Mesothelial cell of epicardium (in vitro differentiated cells): ENCODE measurements at regions not wholly inside any gene's neighbourhood (a gene's known extent, or its start where the extent isn't known, plus 50 kb on each side); places are given as distances from the start of the nearest gene placed in this dataset.

Experiments
- DNase-seq, 2 experiments: peaks; one replicate each; pipeline ENCODE4 v3.0.0; 2021; ENCODE audit warnings: low spot score in 2 of 2; ENCODE audit not compliant: unreplicated experiment in 2 of 2
- H3K27ac Mint-ChIP-seq: 2 replicates; pipeline ENCODE4 v1.8.0; 2021; ENCODE audit warnings: mixed read lengths
- H3K27me3 Mint-ChIP-seq: 2 replicates; pipeline ENCODE4 v1.8.0; 2021; ENCODE audit warnings: low read depth, mixed read lengths
- H3K36me3 Mint-ChIP-seq: 2 replicates; pipeline ENCODE4 v1.8.0; 2021; ENCODE audit warnings: mixed read lengths
- H3K4me1 Mint-ChIP-seq: 2 replicates; pipeline ENCODE4 v1.8.0; 2021; ENCODE audit warnings: mixed read lengths
- H3K4me3 Mint-ChIP-seq: 2 replicates; pipeline ENCODE4 v1.8.0; 2021; ENCODE audit warnings: mild to moderate bottlenecking, moderate library complexity, mixed read lengths
- H3K9me3 Mint-ChIP-seq: 2 replicates; pipeline ENCODE4 v1.8.0; 2021; ENCODE audit warnings: mixed read lengths
- TF ChIP-seq, protein P1 (sequence below): fragments of 200-600 bp; sonication (generic); IDR thresholded peaks from one replicate; pipeline ENCODE4 v1.5.0; 2021; ENCODE audit warnings: antibody characterized with exemption; ENCODE audit not compliant: unreplicated experiment

DNA sequence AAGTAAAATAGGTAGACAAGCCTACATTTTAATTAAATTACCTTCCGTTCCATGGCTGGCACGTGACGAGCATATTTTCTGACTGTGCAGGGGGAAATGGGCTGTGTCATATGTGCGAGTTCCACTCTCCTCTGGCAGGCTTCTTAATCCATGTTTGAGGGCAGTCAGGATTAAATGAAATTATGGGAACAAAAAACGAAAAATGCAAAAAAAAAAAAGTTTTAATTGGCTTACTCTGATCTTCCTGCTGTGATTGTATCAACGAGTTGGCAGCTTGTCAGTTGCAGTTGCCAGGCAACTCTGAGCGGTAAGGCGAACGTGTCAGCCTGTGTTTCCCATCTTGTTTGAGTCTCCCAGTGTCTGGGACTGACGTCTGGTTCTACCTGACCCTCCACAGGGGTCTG lies 302.9 kb upstream of the XYLT1 start:
- Mint-ChIP-seq H3K4me3 (no peak overlapping the region), H3K27me3 (peaks cover 18% of the 10 kb centered on the region), H3K9me3 (peaks cover 18% of the 10 kb centered on the region), H3K4me1 (no peaks in the 10 kb centered on the region), H3K27ac (no peak overlapping the region), H3K36me3 (no peaks in the 10 kb centered on the region)
- DNase-seq = no peak
- TF ChIP-seq, protein P1, sequence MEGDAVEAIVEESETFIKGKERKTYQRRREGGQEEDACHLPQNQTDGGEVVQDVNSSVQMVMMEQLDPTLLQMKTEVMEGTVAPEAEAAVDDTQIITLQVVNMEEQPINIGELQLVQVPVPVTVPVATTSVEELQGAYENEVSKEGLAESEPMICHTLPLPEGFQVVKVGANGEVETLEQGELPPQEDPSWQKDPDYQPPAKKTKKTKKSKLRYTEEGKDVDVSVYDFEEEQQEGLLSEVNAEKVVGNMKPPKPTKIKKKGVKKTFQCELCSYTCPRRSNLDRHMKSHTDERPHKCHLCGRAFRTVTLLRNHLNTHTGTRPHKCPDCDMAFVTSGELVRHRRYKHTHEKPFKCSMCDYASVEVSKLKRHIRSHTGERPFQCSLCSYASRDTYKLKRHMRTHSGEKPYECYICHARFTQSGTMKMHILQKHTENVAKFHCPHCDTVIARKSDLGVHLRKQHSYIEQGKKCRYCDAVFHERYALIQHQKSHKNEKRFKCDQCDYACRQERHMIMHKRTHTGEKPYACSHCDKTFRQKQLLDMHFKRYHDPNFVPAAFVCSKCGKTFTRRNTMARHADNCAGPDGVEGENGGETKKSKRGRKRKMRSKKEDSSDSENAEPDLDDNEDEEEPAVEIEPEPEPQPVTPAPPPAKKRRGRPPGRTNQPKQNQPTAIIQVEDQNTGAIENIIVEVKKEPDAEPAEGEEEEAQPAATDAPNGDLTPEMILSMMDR = no peak

DNA sequence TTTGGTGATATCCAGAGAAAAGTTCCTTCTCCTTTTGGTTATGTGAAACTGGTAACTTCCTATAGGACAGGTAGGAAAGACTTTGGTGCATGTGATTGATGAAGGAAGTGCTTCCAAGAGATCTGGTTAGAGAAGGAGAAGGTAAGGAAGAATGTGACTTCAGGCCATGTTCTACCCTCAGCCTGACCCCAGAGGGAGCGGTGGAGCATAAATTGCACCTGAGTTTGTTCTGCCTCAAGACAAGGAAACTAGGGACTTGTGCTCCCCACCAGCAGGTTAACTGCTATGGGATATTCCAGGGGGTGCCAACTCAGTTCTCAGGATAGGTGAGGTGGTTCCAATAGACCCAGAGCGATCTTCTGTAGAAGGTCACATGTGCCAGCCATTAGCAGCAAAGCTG lies 299.3 kb upstream of the XYLT1 start:
- Mint-ChIP-seq H3K9me3 (peaks cover 12% of the 10 kb centered on the region), H3K4me1 (no peaks in the 10 kb centered on the region), H3K27me3 (peaks cover 7% of the 10 kb centered on the region), H3K4me3 (no peak overlapping the region), H3K36me3 (no peaks in the 10 kb centered on the region), H3K27ac (no peak overlapping the region)
- DNase-seq = no peak
- TF ChIP-seq, protein P1 = no peak

DNA sequence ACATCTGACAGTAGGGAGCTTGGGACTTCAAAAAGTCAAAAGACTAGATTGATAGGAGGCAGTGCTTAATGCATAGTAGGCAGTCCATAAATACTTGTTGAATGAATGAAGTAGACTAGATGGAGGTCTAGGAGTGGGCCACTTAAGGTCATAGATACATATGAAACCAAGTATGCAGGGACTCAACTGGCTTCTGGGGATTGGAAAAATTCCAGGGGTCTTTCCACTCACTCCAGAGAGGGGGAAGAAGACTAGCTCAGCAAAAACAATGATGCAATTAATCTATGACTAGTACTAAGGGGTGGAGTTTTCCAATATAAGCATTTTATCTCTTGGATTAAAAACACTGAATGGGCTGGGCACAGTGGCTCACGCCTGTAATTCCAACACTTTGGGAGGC lies 298.3 kb upstream of the XYLT1 start:
- no peaks in the 10 kb centered on the region for H3K4me1 Mint-ChIP-seq
- H3K27me3 Mint-ChIP-seq = peaks cover 14% of the 10 kb centered on the region
- H3K36me3 Mint-ChIP-seq = no peaks in the 10 kb centered on the region
- peaks cover 12% of the 10 kb centered on the region for H3K9me3 Mint-ChIP-seq
- H3K4me3 Mint-ChIP-seq = no peak overlapping the region
- TF ChIP-seq, protein P1 = no peak
- no peak for DNase-seq
- H3K27ac Mint-ChIP-seq = no peak overlapping the region

DNA sequence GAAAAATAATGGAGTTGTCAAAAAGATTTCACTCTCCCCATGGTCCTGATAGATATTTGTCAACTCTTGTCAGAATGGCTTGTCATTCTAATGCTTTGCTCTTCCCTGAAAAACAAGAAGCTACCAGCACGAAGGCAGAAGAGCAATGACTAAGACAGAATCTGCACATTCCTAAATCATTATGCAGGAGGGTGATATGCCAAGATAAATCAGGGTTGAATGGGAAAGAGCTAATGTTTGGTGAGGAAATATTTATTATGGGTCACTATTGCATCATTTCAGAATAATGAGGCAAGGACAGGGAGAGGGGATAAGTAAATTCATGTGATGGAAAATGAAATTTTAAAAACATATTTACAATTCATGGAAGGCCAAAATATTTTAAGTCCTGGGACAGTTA lies 297.5 kb upstream of the XYLT1 start:
- H3K27ac Mint-ChIP-seq = no peak overlapping the region
- no peak for DNase-seq
- H3K36me3 Mint-ChIP-seq = no peaks in the 10 kb centered on the region
- H3K4me3 Mint-ChIP-seq = no peak overlapping the region
- TF ChIP-seq, protein P1 = no peak
- peaks cover 12% of the 10 kb centered on the region for H3K9me3 Mint-ChIP-seq
- H3K27me3 Mint-ChIP-seq = peaks cover 17% of the 10 kb centered on the region
- H3K4me1 Mint-ChIP-seq = no peaks in the 10 kb centered on the region

DNA sequence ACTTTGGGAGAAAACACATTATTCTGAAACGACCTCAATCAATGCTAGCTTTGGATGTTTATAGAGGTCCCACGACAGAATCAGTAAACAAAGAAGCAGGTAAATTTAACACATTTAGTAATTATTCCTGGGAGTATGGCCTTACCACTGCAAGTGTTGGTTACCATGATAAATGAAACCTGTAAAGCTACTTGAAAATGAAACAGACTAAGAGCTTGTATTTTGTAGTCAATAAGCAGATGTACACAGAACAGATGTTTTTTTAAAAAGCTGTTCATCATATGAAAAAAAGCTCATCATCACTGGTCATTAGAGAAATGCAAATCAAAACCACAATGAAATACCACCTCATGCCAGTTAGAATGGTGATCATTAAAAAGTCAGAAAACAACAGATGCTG lies 295.3 kb upstream of the XYLT1 start:
- H3K9me3 Mint-ChIP-seq = peaks cover 11% of the 10 kb centered on the region
- no peak overlapping the region for H3K27ac Mint-ChIP-seq
- H3K27me3 Mint-ChIP-seq = peaks cover 20% of the 10 kb centered on the region
- no peaks in the 10 kb centered on the region for H3K4me1 Mint-ChIP-seq
- H3K36me3 Mint-ChIP-seq = no peaks in the 10 kb centered on the region
- no peak for DNase-seq
- TF ChIP-seq, protein P1 = no peak
- no peak overlapping the region for H3K4me3 Mint-ChIP-seq
